GM21423 (cell line): ENCODE measurements at regions not wholly inside any gene's neighbourhood (a gene's known extent, or its start where the extent isn't known, plus 50 kb on each side); places are given as distances from the start of the nearest gene placed in this dataset.
"Not testable (repeated sequence)": the region's sequence is repeated elsewhere in the genome, so short reads cannot be mapped to it uniquely, and the experiment has no call there.

Experiments
- ATAC-seq: cut with Tn5 transposase; IDR thresholded peaks from one replicate; pipeline ENCODE4 v1.9.1; 2021; ENCODE audit warnings: mild to moderate bottlenecking, moderate library complexity; ENCODE audit not compliant: unreplicated experiment

GRCh38 chr4:107392380-107392779, 327.7 kb downstream of the PAPSS1 start:
- no peak for ATAC-seq

GRCh38 chr4:107391630-107392028, 328.4 kb downstream of the PAPSS1 start:
- ATAC-seq = no peak

GRCh38 chr4:107391009-107391629, 328.9 kb downstream of the PAPSS1 start:
- no peak for ATAC-seq

- no peak for ATAC-seq
Observed at GRCh38 chr4:107389965-107390364, 330.1 kb downstream of the PAPSS1 start.

- ATAC-seq = no peak
Observed at GRCh38 chr4:107388736-107389274, 331.2 kb downstream of the PAPSS1 start.

- ATAC-seq = no peak
Observed at GRCh38 chr4:107380836-107381438, 339.1 kb downstream of the PAPSS1 start.

- ATAC-seq = no peak
Observed at GRCh38 chr4:107380190-107380589, 339.8 kb downstream of the PAPSS1 start.

GRCh38 chr4:107379054-107379869, 340.8 kb downstream of the PAPSS1 start:
- no peak for ATAC-seq

- no peak for ATAC-seq
Observed at GRCh38 chr4:107376293-107376692, 340.2 kb upstream of the DKK2 start.

- no peak for ATAC-seq
Observed at GRCh38 chr4:107366900-107367299, 330.8 kb upstream of the DKK2 start.

GRCh38 chr4:107366016-107366735, 330.1 kb upstream of the DKK2 start:
- no peak for ATAC-seq

- ATAC-seq = no peak
Observed at GRCh38 chr4:107363125-107363524, 327.0 kb upstream of the DKK2 start.

GRCh38 chr4:107359208-107359607, 323.1 kb upstream of the DKK2 start:
- no peak for ATAC-seq

GRCh38 chr4:107354304-107354703, 318.2 kb upstream of the DKK2 start:
- not testable (repeated sequence) for ATAC-seq

GRCh38 chr4:107351196-107351595, 315.1 kb upstream of the DKK2 start:
- ATAC-seq = no peak

GRCh38 chr4:107349732-107350131, 313.6 kb upstream of the DKK2 start:
- ATAC-seq = no peak

GRCh38 chr4:107349266-107349665, 313.2 kb upstream of the DKK2 start:
- no peak for ATAC-seq

GRCh38 chr4:107348188-107349050, 312.3 kb upstream of the DKK2 start:
- ATAC-seq = no peak

- no peak for ATAC-seq
Observed at GRCh38 chr4:107333518-107333917, 297.4 kb upstream of the DKK2 start.

- not testable (repeated sequence) for ATAC-seq
Observed at GRCh38 chr4:107332656-107333055, 296.5 kb upstream of the DKK2 start.
